ENCODE measurements at regions not wholly inside any gene's neighbourhood (a gene's known extent, or its start where the extent isn't known, plus 50 kb on each side); places are given as distances from the start of the nearest gene placed in this dataset.
"Not testable (repeated sequence)": the region's sequence is repeated elsewhere in the genome, so short reads cannot be mapped to it uniquely, and the experiment has no call there.

- no peak overlapping the region for H3K4me3 ChIP-seq (ENCODE audit: control insufficient read depth, low read depth, low read length)
- no peak for TF ChIP-seq CTCF (IDR thresholded peaks at IDR 0.05; ENCODE audit: control insufficient read depth, insufficient read depth, low read depth, low read length, missing control alignments)
- DNase-seq (ENCODE audit: low read depth) = no peak
These were observed 268.7 kb downstream of the PTGER3 start for GRCh38 chr1:70778934-70779333.

DNA sequence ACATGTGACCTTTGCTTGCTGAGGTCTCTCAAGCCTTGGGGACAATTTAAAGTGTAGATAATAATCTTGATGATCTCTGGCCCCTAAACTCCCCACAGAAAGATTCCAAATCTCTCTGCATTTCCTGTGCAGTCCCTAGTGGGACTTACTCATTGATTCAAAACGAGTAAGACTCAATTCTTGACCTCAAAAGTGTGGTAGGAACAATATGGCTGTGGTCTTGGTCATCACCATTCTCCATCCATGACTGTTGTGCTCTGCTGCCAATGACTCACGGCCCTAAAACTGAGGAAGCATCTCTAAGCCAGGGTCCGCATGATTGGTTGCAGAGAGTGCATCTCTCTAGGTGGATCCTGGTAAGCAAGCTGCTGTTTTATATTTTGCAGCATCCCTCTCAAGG lies 268.0 kb downstream of the PTGER3 start:
- peak; percentile 82 for DNase-seq (ENCODE audit: low read depth)
- no peak overlapping the region for H3K4me3 ChIP-seq (ENCODE audit: control insufficient read depth, low read depth, low read length)
- TF ChIP-seq CTCF (IDR thresholded peaks at IDR 0.05; ENCODE audit: control insufficient read depth, insufficient read depth, low read depth, low read length, missing control alignments) = no peak

DNA sequence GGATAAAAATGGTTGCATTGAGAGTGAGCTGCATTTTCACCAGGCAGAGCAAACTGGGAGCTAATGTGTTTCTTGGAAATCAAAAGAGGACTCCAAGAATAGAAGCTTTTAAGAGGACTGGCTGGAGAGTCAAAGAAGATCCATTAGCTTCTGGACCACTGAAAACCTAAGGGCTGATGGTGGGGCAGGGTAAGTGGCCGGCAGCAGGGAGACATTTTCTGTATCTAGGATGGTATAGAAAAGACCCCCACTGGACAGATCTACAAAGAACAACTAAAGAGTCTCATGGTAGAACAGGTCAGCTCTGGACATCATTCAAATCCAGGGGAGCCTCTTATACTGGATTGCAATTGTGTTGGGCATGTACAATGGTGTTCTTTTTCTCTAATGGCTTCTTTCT lies 262.3 kb downstream of the PTGER3 start:
- no peak for TF ChIP-seq CTCF (IDR thresholded peaks at IDR 0.05; ENCODE audit: control insufficient read depth, insufficient read depth, low read depth, low read length, missing control alignments)
- no peak for DNase-seq (ENCODE audit: low read depth)

DNA sequence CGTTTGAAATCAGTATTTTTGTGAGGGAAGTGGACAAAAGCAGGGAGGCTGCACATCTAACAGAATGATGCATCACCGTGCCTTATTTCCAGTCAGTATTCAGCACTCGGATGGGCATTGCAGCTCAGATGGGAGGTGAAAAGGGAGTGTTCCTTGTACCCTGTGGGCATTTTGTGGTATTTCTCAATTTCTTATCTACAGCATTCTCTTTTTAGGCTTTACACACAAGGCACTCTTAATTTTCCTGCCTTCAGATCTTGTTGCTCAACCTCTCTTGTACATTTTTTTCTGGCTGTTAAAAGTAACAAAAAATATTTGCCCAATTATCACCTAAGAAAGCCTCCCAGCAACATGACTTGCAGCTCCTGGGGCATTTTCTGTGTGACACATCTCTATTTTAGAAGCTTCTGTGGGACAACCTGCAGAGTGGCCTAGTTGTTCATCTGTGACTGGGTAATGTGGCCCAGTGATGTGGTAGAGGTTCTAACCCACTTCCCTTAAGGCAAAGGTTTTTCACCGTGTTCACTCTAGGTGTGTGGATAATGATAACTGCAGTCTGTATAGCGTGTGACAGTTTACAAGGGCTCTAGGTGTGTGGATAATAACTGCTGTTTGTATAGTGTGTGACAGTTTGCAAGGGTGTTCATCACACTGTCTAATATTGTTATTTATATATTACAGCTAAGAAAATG lies 257.2 kb downstream of the PTGER3 start:
- H3K4me3 ChIP-seq (ENCODE audit: control insufficient read depth, low read depth, low read length) = no peak overlapping the region
- TF ChIP-seq CTCF (IDR thresholded peaks at IDR 0.05; ENCODE audit: control insufficient read depth, insufficient read depth, low read depth, low read length, missing control alignments) = no peak
- DNase-seq (ENCODE audit: low read depth) = no peak

More for the DNA sequence above, 262.3 kb downstream of the PTGER3 start:
- H3K4me3 ChIP-seq (ENCODE audit: control insufficient read depth, low read depth, low read length) = no peak overlapping the region

GRCh38 chr1:70795064-70795463 lies 252.6 kb downstream of the PTGER3 start:
- DNase-seq (ENCODE audit: low read depth); H3K4me3 ChIP-seq (ENCODE audit: control insufficient read depth, low read depth, low read length): not testable (repeated sequence)

DNA sequence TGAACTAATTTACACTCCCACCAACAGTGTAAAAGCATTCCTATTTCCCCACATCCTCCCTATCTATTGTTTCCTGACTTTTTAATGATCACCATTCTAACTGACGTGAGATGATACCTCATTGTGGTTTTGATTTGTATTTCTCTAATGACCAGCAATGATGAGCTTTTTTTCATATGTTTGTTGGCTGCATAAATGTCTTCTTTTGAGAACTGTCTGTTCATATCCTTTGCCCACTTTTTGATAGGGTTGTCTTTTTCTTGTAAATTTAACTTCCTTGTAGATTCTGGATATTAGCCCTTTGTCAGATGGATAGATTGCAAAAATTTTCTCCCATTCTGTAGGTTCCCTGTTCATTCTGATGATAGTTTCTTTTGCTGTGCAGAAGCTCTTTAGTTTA lies 251.3 kb downstream of the PTGER3 start:
- not testable (repeated sequence) for DNase-seq (ENCODE audit: low read depth); H3K4me3 ChIP-seq (ENCODE audit: control insufficient read depth, low read depth, low read length)

- H3K4me3 ChIP-seq (ENCODE audit: control insufficient read depth, low read depth, low read length); DNase-seq (ENCODE audit: low read depth): not testable (repeated sequence)
These were observed 245.0 kb downstream of the PTGER3 start for GRCh38 chr1:70802625-70803024.

DNA sequence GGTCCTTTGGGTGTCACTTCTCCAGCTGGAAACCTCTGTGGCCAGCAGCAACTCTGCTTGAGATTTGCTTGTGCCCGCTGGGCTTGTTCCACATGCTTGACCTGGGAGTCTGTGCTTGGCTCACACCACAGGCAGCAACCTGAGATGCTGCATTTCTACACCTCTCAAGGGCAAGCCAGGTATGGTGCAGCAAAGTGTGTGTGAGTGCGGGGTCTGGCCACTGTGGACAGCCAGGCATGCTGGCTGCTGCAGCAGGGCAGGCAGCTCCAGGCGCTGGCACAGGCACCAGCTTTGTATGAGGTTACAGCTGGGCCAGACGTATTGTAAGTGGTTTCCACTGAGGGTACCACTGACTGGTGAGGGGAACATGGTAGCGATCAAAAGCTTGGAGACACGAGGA lies 242.0 kb downstream of the PTGER3 start:
- DNase-seq (ENCODE audit: low read depth) = no peak
- TF ChIP-seq CTCF (IDR thresholded peaks at IDR 0.05; ENCODE audit: control insufficient read depth, insufficient read depth, low read depth, low read length, missing control alignments) = no peak
- H3K4me3 ChIP-seq (ENCODE audit: control insufficient read depth, low read depth, low read length) = no peak overlapping the region
